GM12865 (cell line): ENCODE measurements at regions not wholly inside any gene's neighbourhood (a gene's known extent, or its start where the extent isn't known, plus 50 kb on each side); places are given as distances from the start of the nearest gene placed in this dataset.

ENCODE experiments used
- DNase-seq: peaks from one replicate; pipeline ENCODE4 v3.0.0; 2010; ENCODE audit warnings: low read depth
- H3K4me3 ChIP-seq: 2 replicates; pipeline ENCODE4 v1.5.1; 2011; ENCODE audit warnings: mild to moderate bottlenecking, low read depth, low read length, control low read depth
- TF ChIP-seq, protein P1 (sequence below): IDR thresholded peaks from 2 replicates; pipeline ENCODE4 v1.5.1; 2011; ENCODE audit warnings: low read length, control low read depth, low read depth, inconsistent platforms; ENCODE audit not compliant: insufficient read depth; ENCODE audit errors: missing control alignments

DNA sequence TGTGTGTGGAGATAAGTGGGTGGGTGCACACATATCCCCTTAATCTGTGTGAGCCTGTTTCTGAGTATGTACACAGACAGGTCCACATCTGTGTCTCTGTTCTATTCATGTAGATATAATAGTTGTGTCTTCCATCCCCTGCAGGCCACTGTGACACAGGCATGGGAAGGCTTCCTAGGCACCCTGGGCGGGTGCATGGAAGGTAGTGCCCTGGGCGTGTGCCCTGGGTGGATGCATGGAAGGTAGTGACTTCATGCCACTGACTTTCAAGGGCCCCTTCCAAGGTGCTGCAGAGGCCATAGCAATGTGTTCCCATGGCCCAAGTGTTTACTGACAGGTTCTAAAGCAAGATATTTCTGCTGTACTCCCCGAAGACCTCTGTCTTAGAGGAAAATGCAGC is 462.5 kb upstream of the HS6ST1 start:
- no peak for DNase-seq
- TF ChIP-seq, protein P1, sequence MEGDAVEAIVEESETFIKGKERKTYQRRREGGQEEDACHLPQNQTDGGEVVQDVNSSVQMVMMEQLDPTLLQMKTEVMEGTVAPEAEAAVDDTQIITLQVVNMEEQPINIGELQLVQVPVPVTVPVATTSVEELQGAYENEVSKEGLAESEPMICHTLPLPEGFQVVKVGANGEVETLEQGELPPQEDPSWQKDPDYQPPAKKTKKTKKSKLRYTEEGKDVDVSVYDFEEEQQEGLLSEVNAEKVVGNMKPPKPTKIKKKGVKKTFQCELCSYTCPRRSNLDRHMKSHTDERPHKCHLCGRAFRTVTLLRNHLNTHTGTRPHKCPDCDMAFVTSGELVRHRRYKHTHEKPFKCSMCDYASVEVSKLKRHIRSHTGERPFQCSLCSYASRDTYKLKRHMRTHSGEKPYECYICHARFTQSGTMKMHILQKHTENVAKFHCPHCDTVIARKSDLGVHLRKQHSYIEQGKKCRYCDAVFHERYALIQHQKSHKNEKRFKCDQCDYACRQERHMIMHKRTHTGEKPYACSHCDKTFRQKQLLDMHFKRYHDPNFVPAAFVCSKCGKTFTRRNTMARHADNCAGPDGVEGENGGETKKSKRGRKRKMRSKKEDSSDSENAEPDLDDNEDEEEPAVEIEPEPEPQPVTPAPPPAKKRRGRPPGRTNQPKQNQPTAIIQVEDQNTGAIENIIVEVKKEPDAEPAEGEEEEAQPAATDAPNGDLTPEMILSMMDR = no peak
- H3K4me3 ChIP-seq = no peak overlapping the region

DNA sequence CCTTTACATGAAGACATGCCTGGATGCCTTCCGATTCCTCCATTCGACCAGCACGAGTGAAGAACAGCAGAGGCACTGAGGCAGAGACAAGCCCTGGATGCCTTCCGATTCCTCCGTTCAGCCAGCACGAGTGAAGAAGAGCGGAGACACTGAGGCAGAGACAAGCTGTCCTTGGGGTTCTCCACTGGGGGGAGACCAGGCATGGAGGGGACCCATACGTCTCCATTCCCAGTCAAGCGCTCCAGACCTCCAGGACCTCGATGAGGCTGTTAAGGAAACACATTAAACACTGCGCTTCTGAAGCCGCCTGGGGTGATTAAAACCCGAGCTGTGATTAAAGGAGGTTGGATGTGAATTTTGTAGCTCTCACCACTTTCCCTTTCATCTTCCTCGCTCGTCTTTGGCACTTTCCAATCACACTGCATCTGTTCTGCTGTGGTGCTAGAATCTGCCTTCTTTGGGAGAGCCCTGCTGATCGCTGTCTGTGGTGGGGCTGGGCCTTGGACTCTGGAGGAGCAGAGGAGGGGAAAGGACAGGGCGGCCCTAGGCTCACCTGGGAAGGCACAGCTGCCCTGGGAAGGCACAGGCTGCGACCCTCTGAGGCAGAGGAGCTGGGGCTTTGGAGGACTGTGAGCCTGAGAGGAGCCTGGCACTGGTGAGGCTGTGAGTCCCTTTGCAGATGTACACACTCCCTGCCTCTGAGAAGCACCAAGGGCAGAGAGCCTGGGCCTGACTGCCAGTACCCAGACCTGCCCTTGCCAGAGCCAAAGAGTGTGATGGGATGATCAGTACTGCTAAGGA is 463.1 kb upstream of the HS6ST1 start:
- DNase-seq = no peak
- TF ChIP-seq, protein P1 = no peak
- H3K4me3 ChIP-seq = no peak overlapping the region

GRCh38 chr2:128782411-128783192 is 463.9 kb upstream of the HS6ST1 start:
- H3K4me3 ChIP-seq = no peak overlapping the region
- no peak for DNase-seq
- TF ChIP-seq, protein P1 = no peak

DNA sequence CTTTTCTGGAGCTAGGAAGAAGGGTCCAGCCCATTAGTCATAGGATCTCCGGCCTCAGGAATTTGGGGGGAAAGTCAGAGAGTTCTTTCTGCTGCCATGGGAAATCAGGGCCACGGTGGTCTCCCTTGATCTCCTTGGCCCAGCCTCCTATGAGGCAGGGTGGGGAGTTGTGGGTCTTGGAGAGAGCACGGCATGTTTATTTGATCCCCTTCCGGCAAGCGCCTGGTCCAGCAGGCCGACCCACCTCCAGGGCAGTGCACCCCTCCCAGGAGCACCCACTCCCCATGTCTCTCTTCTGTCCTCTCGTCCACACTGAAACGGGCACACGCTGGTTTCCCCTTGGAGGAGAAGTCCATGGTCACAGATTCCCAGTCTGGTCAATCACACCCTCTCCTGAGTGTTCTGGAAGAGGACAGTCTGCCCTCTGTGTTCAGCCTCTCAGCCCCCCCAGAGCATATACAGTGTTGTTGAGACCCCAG is 464.6 kb upstream of the HS6ST1 start:
- TF ChIP-seq, protein P1 = no peak
- H3K4me3 ChIP-seq = no peak overlapping the region
- no peak for DNase-seq

DNA sequence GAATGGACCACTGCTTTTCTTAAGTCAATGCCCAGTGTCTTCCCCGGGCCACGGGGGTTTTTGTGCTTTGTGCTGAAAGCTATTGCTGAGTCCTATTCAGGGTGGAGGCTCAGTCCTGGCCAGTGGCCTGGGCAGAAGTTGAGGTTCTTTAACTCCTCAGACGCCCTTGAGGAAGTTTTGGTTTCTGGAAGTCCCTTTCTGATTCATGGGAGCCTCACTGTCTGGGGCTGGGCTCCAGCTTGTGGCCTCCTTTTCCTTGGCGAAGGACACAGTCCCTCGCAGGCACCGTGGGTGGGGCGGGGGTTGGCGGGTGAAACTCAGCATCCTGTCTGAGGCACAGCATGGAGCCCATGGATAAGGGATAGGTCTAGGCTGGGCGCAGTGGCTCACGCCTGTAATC is 465.2 kb upstream of the HS6ST1 start:
- no peak overlapping the region for H3K4me3 ChIP-seq
- TF ChIP-seq, protein P1 = no peak
- no peak for DNase-seq

DNA sequence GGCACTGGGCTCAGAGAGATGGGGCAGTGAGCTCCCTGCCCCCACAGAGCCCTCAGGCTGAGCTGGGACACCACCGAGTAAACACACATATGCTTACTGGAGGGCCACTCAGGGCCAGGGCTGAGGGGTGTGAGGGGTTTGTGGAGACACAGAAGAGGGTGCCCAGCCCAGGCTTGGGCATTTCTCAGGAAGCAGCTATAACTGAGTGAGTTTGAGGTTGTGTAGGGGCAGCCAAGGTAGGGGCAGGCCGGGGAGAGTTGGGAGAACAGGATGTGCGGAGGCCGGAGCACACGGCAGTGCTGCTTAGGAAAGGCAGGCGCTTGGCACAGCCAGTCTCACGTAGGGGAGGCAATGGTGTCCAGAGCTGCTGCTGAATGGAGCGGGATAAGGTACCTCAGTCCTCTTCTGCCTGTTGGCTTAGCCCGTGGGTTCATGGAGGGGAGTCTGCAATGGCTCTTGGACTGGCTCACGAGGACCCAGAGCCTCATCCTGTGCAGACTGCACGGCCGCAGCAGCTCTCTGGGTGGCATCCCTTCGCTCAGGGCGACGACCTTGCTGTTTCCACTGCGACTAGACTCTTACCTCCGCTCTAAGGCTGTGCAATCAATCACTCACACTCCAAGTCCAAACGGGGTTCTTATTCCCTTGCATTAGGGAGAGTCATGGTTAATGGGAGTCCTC is 466.1 kb upstream of the HS6ST1 start:
- no peak overlapping the region for H3K4me3 ChIP-seq
- no peak for DNase-seq
- TF ChIP-seq, protein P1 = no peak
